HG02943 (cell line): ENCODE measurements at regions not wholly inside any gene's neighbourhood (a gene's known extent, or its start where the extent isn't known, plus 50 kb on each side); places are given as distances from the start of the nearest gene placed in this dataset.
A peak's percentile ranks its signal among the peaks of the same experiment; 100 is the strongest.

Experiments
- ATAC-seq: cut with Tn5 transposase; IDR thresholded peaks from one replicate; pipeline ENCODE4 v1.9.1; 2021; ENCODE audit warnings: mild to moderate bottlenecking, low read depth, moderate library complexity; ENCODE audit not compliant: unreplicated experiment

DNA sequence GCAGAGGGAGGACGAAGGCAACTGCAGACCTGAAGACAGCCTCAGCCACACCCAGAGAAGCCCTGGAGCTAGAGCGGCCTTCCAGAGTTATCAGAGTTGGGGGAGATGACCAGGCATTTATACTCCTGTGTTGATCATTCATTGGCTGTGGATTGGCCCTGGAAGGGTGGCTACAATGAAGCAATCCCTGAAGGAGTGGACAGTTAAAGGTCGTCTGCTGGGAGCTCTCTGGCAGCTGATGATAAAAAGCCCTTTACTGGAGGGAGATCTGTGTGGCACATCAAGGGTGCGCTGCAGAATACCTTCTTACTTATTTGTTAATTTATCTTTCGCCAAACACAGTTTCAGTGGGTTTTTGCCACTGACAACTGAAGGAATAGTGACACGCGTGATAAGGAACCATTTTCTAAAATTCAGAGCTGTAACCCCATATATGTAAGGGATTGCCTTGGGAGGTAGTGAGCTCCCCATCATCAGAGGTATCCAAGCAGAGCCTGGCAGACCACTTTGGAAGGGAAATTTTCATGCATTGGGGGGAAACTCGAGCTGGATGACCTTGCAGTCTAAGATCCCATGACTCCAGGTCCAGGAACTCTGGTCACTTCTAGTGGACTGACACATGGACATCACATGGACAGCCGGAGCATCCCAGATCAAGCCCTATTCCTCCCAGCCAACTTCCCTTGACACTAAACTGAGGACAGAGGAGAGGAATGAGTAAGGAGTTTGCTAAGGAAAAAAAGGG, 126.4 kb upstream of the GADD45A start:
- ATAC-seq = no peak

DNA sequence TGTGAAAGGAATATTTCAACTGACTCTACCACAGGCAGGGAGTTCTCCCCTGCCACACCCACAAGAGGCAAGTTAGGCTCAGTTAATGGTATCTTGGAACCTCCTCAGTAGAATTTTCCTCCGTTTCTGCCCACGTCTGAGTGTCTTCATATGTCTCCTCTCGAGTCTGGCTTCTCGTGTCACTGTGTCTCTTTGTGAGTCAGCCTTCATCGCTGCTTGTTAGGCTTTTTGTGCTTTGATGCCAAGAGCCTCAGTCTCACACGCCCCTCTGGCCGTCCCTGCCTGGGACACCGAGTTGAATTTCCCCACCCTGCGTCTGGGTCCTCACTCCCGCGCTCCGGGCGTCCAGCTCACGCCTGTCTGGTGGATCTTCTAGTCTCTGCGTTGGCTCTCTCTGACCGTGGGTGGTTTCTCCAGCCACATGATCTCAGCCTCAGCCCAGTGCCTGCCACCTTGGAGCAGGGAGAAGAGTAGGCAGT, 125.7 kb upstream of the GADD45A start:
- no peak for ATAC-seq

DNA sequence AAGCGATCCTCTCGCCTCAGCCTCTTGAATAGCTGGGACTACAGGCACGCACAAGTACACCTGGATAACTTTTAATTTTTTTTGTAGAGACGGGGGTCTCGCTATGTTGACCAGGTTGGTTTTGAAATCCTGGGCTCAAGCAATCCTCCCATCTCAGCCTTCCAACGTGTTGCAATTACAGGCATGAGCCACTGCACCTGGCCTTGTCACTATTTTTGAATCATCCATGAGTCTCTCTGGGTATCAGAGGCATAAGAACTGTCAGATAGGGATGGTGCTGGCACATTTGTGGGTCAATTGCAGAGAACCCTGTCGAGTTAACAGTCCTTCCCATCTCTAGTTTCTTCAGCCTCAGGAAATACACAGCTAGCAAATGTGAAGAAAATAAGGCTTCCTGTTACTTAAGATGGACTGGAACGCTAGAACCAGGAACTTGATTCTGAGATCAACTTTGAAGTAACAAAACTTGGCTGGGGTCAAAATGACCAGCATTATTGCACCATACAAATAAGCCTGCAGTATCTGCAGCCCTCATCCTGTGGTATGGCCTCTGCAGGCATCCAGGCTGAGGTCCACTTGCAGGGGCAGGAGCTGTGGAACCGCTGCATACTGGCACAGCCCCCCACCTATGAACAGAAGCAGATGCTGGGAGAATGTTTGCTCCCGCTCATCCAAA, 124.3 kb upstream of the GADD45A start:
- ATAC-seq = no peak

DNA sequence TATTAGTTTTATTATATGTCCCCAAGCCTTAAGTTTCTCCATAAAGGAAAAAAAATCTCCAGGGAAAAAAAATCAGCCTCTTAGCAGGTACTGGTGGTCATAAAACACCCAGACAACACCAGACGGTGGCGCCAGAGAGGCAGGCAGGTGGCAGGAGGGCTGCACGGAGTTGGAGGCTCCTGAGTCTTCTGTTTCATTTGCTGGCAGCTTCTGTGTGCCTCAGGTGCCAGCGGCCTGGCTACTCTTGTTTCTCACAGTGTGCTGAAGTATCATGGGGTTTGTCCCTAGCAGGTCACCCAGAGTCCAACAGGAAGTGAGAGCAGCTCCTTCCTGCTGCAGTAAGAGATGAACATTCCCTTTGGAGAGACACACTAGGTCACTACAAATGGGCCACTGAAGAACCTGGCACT, 123.3 kb upstream of the GADD45A start:
- peak; percentile 81 for ATAC-seq

DNA sequence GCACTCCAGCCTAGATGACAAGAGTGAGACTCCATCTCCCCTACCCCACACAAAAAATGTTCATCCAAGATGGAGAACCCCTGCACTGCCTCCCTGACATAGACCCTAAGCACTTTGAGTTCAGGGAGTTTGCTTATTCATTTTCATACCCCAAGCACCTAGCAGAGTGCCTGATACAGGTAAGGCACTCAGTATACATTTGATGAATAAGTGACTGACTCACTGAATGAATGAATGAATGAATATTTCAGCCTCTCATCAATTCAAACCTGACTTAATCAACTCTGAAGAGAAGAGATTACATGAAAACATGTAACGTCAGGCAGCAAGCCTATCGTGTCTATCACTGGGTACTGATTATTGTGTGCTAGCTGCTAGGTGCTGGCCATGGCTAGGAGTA, 121.3 kb upstream of the GADD45A start:
- no peak for ATAC-seq

DNA sequence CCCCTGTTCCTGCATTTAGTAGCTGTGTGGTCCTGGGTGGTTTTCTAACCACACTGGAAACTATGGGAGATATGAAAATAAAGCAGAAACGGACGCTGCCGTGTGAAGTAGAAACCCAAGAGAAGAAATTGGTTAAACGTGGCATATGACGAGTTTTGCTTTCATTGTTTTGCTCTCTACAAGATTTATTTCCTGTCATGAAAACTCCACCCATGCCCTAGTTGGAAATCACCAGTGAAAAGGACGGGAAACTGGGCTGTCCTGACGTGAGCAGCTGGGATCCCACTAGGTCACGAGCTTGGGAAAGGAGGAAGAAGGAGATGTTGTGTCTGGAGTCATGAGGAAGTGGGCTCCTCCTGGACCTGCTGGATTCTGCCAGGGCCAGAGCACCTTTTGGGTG, 120.8 kb upstream of the GADD45A start:
- ATAC-seq = no peak

DNA sequence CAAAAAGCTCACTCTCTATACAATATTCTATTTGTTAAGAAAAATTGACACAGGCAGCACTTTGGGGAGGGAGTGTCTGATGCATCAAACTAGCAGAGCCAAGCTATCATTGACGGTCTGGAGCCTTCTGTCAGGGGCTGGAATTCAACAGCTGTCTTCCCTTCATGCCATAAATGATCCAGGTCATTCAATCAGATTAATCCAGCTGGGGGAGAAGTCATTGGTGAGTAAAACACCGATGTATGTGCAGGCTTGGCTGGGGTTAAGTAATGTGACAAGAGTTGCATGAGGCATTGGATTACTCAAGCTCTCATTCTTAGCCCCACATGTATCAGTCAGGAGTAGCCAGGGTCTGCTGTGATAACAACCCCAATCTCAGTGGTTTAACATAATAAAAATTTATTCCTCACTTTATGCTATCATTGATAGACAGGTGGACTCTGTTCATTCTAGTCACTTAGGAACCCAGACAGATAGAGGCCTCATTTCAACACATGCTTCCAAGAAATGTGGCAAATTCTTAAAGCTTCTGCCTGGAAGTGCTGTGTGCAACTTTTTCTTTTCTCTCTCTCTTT, 118.1 kb upstream of the GADD45A start:
- no peak for ATAC-seq

DNA sequence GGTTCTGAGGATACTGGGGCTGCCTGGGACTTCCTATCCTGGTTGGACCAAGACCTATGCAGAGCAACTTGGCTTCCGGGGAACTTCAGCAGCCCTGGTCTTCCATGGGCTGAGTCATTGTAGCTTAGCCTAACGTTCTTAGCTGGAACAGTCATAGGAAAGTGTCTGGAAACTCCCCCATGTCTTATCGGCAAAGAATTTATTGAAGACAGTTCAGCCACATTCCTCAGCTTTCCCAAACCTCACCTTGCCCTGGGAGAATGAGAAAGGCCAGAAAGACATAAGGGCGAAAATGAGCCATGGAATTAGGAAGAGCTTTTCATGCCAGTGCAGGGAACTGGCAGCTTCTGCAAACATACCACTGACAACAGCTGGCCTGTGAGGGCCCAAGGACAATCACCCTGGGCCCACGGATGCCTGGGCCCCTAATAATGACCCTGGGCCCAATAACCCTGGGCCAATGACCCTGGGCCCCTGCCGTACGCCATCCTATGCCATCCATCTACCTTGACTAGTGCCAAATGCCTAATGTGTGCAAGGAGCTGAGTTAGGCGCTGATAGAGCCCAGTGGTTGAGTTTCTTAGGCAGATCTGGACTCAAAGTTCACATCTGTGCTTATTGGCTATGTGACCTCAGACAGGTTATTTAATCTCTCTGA, 114.4 kb upstream of the GADD45A start:
- ATAC-seq = no peak

DNA sequence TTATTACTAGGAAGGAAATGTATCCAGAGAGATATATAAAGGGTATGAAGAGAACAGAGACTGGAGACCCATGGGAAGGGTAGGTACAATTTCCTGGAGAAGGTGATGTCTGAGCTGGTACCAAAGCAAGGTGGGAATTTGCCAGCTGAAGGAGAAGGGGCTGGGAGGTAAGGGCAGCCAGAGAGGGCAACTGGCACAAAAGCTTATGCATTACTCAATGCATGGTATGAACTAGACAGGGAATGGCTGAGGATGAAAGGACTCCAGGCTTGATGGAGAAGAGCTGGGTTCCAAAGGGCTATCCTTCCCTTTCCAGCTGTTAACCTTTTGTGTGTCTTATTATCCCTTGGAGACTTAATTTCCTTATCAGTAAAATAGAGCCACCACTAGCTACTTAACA, 113.6 kb upstream of the GADD45A start:
- no peak for ATAC-seq

DNA sequence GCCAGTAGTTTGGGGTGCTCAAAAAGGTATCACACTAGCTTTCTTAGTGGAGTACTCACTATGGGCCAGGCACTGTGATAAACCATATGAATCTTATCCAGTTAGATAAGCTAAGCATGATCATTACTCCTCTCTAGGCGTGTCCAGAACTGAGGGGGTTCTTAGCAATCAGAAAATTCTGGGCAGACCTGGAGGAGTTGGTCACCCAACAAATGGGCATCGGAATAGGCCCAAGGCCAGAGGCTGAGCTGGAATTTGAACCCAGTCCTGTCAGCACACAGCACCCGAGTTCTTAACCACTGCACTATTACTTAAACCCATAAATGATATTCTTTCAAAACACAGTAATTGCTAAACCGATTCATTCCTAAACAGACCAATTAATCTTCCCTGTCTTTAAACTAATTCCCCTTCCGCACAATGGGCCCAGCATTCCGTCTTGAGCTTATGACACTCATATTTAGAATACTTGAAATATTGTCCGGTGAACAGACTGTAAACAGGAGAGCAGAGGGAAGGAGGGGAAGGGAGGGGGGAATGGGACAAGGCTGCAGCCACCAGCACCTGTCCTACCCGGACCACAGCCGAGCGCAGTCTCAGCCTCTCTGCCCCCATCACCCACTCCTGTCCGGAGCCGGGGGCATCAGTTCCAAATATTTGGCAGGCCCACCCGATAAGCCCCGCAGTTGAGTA, 113.0 kb upstream of the GADD45A start:
- no peak for ATAC-seq

DNA sequence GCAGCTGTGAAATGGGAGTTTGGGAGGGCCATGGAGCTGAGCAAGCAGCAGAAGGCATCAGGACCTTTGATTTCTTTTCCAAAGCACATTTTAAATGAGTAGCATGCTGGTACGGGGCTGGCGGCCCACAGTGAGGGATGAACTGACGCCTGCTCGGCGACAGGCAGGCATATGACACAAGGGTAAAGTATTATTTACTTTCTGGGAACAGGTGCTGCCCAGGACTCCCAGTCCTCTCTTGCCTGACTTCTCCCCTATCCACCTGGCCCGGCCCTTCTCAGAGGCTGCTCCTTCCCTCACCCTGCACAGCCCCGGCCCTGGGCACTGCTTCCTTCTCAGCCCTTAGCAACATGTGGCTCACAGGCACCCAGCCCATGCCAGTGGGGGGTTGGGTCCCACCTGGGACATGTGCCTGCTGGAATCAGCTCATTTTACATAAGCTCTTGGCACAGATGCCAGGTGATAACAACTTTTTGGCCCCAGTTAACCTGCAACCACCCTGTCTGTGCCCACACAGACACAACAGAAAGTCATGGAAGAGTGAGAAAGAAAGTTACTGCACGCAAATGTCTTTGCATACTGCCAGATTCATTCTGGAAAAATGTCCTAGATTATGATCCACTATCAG, 112.3 kb upstream of the GADD45A start:
- no peak for ATAC-seq

DNA sequence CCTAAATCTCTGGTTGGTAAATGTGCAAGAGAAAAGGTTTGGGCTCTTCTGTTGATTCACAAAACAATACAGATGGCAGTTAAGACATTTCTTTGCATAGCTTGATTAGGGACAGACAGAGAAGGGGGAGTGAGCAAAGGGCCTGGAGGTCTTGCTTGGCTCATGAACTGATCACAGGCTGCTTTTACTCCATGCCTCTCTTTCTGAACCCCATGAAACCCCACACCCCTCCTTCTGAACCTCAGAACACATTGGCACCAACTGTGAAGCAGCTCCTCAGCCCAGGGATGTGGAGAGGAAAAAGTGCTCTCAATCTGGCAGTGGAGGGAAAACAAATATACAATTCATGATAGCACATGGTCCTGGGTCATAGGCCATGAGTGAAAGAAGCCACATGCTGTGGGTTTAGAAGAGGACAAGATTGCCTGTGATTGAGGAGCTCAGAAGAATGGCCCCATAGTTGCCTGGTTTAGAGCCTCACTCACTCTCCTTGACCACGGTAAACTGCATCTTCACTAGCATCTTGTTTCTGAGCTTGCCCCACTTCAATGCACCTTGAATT, 111.6 kb upstream of the GADD45A start:
- no peak for ATAC-seq

DNA sequence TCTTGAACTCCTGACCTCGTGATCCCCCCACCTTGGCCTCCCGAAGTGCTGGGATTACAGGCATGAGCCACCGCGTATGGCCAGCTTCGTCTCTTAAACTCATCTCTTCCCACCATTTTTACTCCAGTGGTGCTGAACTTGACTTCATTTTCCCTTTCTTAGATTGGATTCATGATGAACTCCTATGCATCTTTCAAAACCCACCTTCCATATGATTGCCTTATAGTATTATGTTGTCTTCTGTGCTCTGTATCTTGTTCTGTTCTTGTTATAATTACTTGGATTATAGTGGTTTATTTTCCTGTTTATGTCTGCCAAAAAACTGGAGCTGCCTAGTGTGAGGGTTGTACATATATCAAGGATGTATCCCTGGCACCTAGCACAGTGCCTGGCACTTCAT, 110.8 kb upstream of the GADD45A start:
- ATAC-seq = no peak

DNA sequence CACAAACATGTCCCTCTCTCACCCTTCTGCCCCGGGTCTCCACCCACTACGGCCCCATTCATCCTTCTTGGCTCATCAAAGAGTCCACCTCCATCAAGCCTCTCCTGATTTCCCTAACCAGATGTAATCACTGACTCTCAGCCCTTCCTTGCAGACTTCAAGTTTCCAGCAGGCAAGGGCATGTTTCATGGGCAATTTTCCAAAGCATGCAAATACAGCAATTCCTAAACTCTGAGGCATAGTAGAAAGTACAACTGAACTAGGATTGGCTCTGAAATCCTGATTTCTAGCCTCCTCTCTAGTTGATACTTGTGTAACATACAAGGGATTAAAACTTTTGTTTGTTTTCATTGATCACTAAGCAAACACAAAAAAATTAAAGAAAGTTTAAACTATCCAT, 109.1 kb upstream of the GADD45A start:
- no peak for ATAC-seq

DNA sequence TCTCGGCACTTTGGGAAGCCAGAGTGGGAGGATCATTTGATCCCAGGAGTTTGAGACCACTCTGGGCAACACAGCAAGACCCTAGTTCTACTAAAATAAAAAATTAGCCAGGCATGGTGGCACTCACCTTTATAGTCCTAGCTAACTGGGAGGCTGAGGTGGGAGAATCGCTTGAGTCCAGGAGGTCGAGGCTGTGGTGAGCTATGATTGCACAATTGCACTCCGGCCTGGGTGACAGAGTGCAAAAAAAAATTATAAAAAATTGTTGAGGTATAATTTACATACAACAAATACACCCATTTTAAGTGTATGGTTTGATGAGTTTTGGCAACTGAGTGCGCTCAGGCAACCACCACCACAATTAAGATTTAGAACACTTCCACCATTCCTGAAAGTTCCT, 108.5 kb upstream of the GADD45A start:
- ATAC-seq = no peak

DNA sequence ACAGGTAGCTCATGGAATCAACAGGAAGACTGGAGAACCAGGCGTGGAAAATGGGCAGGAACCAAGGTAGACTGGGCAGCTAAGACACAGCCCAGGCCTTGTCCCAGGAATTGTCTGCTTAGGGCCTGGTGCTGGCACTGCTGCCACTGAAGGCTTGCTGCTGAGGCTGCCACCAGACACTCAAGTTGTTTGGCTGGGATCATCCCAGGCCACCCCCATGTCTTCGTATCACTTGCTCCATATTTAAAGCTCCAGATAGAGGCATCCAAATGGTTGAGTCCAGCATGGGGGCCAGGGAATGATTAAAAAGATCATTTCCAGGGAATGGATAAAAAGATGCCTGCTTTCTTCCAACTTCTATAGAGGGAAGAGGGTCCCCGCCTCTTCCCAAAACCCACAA, 107.4 kb upstream of the GADD45A start:
- no peak for ATAC-seq

DNA sequence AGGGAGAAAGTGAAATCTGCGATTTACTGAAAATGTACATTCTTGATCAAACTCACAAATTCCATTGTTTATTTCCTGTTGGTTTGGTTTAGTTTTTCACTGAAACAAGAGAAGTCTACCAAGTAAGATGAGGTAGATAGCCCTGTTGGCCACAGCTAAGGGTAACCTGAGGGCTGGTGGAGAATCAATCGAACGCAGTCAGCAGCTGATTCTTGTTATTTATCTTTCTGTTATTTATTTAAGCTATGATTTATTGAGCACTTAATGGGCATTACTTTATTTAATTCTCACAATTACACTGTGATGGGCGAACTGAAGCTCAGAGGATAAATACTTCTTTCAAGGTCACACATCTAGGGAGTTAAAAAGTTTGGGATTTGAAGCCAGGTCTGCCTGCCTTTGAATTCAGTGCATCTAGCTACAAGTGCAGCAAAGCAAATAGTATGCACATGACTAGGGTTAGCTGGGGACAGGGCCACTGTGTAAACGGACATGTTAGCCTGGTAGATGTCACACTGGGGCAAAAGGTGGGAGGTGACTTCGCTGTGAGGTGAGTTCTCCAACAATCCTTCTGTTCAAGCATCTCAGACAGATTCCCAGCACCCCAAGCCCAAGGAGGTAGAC, 106.5 kb upstream of the GADD45A start:
- ATAC-seq = no peak

DNA sequence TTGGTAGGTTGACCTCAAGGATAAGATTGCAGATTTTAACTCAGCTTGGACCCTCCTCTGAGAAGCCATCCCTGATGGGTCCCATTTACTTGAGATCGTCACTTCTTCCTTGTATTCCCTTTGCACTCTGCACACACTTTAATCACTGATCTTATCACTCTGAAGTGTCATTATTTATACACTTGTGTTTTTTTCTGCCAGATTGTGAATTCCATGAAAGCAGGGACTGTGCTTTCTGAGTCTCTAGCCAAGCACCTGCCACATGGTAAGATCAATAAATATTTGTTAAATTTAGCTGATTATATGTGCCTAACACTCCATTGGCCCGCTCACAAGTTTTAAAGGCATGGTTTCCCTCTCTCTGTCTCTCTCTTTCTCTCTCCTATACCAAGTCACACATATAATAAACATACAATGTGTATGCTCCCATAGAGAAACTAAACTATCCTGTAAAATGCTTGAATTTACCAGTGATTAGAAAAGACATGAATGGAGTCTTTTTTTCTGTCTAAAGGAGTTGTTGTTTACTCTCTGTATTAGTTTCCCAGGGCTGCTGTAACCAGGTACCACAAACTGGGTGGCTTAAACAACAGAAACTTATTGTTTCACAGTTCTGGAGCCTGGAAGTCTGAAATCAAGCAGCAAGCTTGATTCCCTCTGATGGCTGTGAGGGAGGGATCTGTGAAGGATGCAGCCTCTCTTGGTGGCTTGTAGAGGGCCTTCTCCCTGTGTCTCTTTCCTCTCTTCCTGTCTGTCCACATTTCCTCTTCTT, 105.2 kb upstream of the GADD45A start:
- ATAC-seq = no peak
